ENCODE measurements at regions not wholly inside any gene's neighbourhood (a gene's known extent, or its start where the extent isn't known, plus 50 kb on each side); places are given as distances from the start of the nearest gene placed in this dataset.

GRCh38 chr2:12971581-12972365 is 255.0 kb downstream of the TRIB2 start:
- DNase-seq = no peak

DNA sequence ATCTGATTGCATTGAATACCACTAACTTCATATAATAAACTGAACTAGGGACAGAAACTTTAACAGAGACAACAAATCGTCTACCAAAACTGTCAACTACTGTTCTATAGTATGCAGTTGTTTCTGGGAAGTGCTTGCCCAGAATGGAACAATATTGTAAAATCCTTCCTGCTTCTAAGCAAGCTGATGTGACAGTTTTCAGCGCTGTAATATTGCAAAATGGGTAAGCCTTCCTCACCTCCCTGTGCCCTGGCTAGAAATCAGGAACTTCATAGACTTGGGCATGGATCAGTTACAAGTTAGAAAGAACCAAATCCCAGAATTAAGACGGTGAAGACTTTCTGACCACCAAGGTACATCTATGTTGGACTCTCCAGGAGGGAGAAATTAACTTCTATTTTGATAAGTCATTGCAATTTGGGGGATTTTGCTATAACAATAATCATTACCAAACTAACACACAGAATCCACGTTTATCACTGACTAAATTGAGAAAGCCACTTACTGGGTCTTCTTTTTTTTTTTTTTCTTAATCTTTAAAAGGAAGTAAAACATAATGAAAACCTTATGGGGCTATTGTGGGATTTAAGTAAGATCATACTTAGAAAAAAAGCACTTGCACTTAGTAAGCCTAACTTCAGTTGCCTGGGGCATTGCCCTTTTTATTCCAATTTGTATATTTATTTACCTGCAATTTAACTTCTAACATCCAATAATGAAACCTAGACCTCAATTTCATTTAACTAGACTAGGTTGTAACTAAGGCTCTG is 261.5 kb downstream of the TRIB2 start:
- no peak for DNase-seq

GRCh38 chr2:12979066-12979465 is 262.3 kb downstream of the TRIB2 start:
- DNase-seq = no peak

DNA sequence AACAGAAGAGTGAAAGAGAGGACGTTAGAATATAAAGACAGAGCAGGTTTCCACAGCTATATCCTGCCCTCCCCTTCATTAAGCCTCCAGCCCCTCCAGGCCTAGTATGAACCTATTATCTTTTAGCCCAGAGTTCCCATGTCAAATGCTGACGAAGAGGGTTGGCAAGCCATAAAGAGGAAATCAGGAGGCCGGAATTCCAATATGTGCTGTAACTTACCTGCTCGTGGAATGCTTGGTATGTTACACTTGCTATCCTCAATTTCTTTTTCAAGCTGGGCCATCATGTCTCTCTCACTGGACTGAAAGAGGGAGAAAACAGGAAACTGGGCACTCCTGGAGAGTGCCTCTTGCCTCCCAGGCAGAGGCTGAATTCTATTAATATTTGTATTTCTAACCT is 264.1 kb downstream of the TRIB2 start:
- no peak for DNase-seq

DNA sequence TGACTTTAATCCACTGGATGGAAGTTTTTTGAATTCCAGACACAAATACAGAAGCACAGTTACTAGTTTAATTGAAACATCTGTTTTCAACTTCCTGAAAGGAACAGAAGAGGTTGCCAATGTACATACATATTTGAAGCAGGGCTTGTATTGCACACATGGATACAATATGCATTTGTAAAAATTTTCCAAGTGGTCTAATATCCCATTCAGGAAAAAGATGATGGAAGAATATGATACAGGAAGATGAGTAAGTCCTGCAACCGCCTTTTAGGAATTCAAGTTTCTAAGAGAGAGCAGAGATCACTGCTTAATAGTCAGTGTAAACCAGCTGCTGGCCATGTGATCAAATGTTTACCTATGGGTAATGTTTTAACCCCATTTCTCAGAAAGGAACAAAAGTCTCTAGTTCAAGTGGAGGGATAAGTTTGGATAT is 265.4 kb downstream of the TRIB2 start:
- DNase-seq = no peak

DNA sequence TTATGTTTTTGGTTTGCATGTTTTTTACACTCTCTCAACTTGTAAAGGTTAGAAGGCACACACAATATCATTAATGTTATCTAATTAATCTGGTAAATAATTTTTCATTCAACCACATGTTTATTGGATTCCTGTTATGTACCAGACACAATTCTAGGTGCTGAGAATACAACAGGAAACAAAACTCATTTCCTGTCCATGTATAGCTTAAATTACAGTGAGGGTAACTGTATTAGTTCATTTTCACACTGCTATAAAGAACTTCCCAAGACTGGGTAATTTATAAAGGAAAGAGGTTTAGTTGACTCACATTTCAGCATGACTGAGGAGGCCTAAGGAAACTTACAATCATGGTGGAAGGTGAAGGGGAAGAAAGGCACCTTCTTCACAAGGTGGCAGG is 270.5 kb downstream of the TRIB2 start:
- no peak for DNase-seq

- no peak for DNase-seq
Measured at GRCh38 chr2:12988279-12988678, 271.5 kb downstream of the TRIB2 start.

DNA sequence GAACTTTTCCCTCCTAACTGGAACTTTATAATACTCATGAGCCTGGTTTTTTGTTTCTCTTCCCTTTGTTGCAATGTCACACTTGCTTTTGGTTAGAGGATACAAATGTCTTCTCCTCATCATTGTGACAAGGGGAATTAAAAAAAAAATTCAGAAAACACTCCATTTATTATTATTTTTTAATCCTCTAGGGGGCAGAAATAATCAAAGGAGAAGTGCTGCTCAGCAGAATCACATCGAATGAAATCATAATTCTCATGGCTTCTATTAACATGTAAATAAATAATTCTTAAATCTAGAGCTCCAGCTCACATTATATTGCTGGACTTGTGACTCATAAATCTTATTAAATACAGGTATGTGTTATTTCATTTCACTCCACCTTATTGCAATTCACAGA is 273.8 kb downstream of the TRIB2 start:
- DNase-seq = no peak

DNA sequence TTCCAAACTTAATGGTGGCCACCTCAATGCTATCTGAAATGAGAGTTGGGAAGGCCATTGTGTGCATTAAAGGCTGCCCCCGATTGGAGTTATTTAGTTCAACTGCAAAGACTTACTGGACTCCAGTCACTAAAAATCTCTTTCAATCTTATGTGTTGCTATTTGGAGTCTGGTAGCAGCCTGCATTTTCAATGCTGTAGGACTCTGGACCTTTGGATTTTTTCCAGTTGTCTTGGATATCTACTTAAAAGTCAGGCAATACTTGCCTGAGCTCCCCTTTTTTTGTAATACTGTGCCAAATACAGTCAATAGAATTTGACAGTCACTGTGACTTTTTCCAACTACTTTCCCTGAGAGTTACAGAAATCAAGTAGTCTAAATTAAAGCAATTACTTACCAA is 281.9 kb downstream of the TRIB2 start:
- DNase-seq = no peak

DNA sequence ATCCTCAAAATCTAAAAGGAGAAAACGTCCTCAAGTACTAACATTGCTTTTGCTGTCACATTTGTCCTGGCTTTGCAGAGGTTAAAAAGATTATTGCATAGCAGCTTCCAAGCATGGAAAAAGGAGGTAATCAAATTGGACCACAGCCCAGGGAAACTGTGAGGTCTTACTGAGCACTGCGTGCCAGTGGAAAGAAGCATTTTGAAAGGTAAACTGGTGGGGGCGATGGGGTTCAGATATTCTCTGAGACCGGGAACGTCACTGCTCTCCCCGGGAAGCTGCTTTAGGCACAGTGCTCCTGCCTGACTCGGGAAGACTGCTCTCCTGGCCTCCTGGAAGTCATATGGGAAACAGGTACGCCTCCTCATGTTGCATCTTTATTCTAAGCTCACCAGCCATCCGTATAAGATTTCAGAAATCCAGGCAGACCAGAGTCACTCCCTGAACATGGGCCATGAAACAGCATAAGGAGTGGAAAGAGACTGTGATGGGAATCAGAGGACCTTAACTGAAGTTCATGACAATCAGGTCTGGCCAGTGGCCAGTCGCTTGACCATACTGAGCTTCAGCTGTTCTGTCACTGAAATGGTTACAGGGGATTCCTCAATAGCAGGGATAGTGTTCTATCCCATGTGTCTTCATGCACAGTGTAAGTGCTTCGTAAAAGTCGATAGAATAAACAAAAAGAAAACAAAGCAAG is 284.1 kb downstream of the TRIB2 start:
- no peak for DNase-seq

DNA sequence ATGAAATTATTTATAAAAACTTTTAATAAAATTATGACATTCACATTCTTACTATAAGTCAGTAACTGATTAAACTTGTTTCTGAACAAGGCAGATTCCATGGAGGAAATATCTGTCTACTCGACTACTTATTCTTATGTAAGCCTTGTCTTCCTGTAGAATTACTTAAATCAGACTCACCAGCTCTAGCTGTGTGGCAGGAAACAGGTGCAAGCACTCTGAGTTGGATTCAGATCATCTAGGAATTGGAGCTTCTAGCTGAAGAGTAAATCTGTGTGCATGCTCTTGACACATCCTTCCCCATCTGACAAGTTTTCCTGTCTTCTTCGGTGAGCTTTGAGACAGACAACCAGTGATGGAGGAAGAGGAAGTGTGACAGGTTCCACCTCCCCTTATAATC is 284.7 kb downstream of the TRIB2 start:
- no peak for DNase-seq

- DNase-seq = no peak
Measured at GRCh38 chr2:13002536-13003331, 286.0 kb downstream of the TRIB2 start.

GRCh38 chr2:13003500-13003899 is 286.8 kb downstream of the TRIB2 start:
- DNase-seq = no peak

- DNase-seq = no peak
Measured at GRCh38 chr2:13005048-13005447, 288.3 kb downstream of the TRIB2 start.

GRCh38 chr2:13005761-13006335 is 289.1 kb downstream of the TRIB2 start:
- peak; percentile 37 for DNase-seq

DNA sequence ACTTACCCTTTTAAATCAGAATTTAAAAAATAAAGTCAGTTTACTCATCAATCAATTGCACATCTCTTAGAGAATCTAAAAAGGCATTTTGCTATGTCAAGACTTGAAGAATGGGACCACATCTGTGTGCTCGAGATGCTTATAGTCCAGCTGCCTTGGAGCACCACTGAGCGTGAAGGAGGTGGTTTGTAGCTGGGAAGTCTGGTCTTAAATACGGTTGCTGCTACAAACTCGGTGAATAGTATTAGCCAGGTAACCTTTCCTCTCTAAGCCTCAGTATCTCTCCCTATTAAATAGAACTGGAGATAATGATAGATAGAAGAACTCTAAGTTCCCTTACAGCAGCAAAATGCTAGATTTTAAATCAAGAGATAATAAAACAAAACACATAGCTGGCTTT is 289.7 kb downstream of the TRIB2 start:
- no peak for DNase-seq

DNA sequence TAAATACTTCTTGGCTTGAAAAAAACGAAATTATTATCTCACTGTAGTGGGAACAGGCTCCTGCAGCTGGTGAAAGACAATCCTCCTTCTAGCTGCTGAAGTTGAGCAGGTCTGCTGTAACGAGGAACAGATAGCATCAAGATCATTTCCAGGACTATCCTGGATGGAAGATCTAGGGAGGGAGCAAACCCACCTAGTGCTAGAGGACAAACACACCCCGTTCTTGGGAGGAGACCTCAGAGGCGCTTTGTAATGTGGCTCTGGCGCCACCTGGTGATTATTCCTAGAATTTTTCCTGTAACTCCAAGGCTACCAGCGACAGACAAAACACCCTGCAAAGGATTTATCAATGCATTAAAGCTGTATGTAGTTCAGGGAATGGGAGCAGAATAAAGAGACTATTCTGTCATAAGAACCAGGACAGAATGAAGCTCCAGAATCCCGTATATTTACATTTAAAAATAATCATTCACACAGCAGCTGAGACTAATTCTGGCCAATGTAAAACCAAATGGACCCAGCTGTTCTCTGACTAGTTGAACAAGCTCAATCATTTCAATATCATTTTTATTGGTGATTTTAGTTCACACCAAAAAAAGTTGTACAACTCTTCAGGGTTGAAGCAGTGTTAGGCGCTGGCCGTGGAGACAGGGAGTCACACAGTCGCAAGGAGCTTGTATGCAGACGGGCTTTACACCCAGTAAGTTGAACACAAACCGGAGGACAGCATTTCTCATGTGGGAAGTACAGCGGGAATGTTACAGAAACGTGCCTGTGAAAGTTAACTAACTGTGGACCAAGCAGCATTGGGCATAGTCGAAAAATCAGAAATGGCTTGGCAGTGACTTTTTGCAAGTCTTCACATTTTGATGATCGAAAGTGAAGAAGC is 290.3 kb downstream of the TRIB2 start:
- DNase-seq = peak; percentile 62

DNA sequence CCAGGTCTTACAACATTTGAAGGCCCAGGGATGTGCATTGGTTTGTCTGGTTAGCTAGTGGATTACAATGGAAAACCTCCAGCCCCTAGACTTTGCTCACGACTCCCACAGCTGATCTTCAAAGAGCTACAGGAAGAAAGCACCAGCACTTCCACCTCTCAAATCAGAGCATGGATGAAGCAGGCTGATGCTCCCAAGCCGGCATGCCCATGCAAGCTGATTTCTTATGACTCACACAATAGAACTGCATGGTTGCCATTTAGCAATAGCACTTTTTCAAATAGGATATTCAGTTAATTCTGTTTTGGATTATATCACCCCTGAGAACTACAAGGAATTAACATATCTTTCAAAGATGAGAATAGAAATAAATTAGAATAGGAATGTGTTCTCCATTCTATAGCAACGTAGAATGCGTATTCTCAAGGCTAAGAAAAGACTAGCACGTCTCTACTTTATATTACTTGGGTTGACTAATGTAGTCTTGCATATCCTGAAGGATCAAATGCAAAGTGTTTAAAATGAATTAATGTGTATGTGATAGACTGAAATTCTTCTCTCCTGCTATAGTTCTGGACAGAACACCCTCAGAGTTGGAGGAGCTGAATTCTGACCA is 292.4 kb downstream of the TRIB2 start:
- no peak for DNase-seq

- DNase-seq = no peak
Measured at GRCh38 chr2:13010283-13010682, 293.5 kb downstream of the TRIB2 start.

GRCh38 chr2:13014783-13015182 is 298.0 kb downstream of the TRIB2 start:
- DNase-seq = no peak

Measured in right kidney (tissue), 1 donor.